ENCODE measurements at regions not wholly inside any gene's neighbourhood (a gene's known extent, or its start where the extent isn't known, plus 50 kb on each side); places are given as distances from the start of the nearest gene placed in this dataset.

DNA sequence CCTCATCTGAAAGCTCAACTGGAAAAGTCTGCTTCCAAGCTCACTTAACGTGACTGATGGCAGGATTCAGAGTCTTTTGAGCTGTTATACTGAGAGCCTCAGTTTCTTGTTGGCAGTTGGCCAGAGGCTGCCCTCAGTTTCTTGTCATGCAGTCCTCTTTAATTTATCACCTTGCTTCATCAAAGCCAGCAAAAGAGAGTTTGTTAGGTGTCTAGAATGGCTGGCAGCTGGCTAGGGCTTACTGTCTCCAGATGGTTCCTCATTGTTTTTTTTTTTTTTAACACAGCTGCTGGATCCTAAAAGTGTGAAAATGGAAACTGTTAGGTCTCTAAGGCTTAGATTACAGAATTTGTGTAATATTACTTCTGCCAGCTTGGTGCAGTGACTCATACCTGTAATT lies 310.6 kb downstream of the PDCD6IP start:
- TF ChIP-seq, protein P1, sequence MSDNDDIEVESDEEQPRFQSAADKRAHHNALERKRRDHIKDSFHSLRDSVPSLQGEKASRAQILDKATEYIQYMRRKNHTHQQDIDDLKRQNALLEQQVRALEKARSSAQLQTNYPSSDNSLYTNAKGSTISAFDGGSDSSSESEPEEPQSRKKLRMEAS (IDR thresholded peaks at IDR 0.05; ENCODE audit: low read depth, low read length), result no peak
- no peak for TF ChIP-seq POLR2A (IDR thresholded peaks at IDR 0.05; ENCODE audit: extremely low read depth, insufficient read length)
